HCEC 1CT (cell line): ENCODE measurements at regions not wholly inside any gene's neighbourhood (a gene's known extent, or its start where the extent isn't known, plus 50 kb on each side); places are given as distances from the start of the nearest gene placed in this dataset.

Source experiments
- DNase-seq: peaks from one replicate; pipeline ENCODE4 v3.0.0-alpha.2; 2017

- no peak for DNase-seq
Measured at GRCh38 chr2:22800412-22800811, 584.6 kb upstream of the KLHL29 start.

- no peak for DNase-seq
Measured at GRCh38 chr2:22801071-22801470, 583.9 kb upstream of the KLHL29 start.

GRCh38 chr2:22801970-22802369 is 583.0 kb upstream of the KLHL29 start:
- no peak for DNase-seq

- DNase-seq = no peak
Measured at GRCh38 chr2:22807872-22808271, 577.1 kb upstream of the KLHL29 start.

- DNase-seq = no peak
Measured at GRCh38 chr2:22810602-22811001, 574.4 kb upstream of the KLHL29 start.

GRCh38 chr2:22812065-22812680 is 572.8 kb upstream of the KLHL29 start:
- DNase-seq = no peak

GRCh38 chr2:22817197-22817596 is 567.8 kb upstream of the KLHL29 start:
- DNase-seq = no peak

- DNase-seq = no peak
Measured at GRCh38 chr2:22821458-22821857, 563.5 kb upstream of the KLHL29 start.

- DNase-seq = no peak
Measured at GRCh38 chr2:22822835-22823234, 562.1 kb upstream of the KLHL29 start.

- no peak for DNase-seq
Measured at GRCh38 chr2:22824618-22825017, 560.4 kb upstream of the KLHL29 start.

GRCh38 chr2:22826703-22827102 is 558.3 kb upstream of the KLHL29 start:
- no peak for DNase-seq

GRCh38 chr2:22829791-22830190 is 555.2 kb upstream of the KLHL29 start:
- DNase-seq = no peak

- DNase-seq = no peak
Measured at GRCh38 chr2:22832196-22832595, 552.8 kb upstream of the KLHL29 start.

GRCh38 chr2:22838461-22838860 is 546.5 kb upstream of the KLHL29 start:
- no peak for DNase-seq

- no peak for DNase-seq
Measured at GRCh38 chr2:22842205-22842869, 542.6 kb upstream of the KLHL29 start.

GRCh38 chr2:22843919-22844537 is 541.0 kb upstream of the KLHL29 start:
- no peak for DNase-seq

GRCh38 chr2:22850310-22850709 is 534.7 kb upstream of the KLHL29 start:
- DNase-seq = no peak

- DNase-seq = no peak
Measured at GRCh38 chr2:22854588-22854987, 530.4 kb upstream of the KLHL29 start.

GRCh38 chr2:22855081-22855480 is 529.9 kb upstream of the KLHL29 start:
- no peak for DNase-seq

GRCh38 chr2:22855761-22856184 is 529.2 kb upstream of the KLHL29 start:
- DNase-seq = no peak

GRCh38 chr2:22867973-22868372 is 517.0 kb upstream of the KLHL29 start:
- DNase-seq = no peak

GRCh38 chr2:22878121-22878520 is 506.9 kb upstream of the KLHL29 start:
- no peak for DNase-seq

- no peak for DNase-seq
Measured at GRCh38 chr2:22879009-22879863, 505.7 kb upstream of the KLHL29 start.

- no peak for DNase-seq
Measured at GRCh38 chr2:22880161-22880560, 504.8 kb upstream of the KLHL29 start.
